ENCODE measurements at regions not wholly inside any gene's neighbourhood (a gene's known extent, or its start where the extent isn't known, plus 50 kb on each side); places are given as distances from the start of the nearest gene placed in this dataset.

DNA sequence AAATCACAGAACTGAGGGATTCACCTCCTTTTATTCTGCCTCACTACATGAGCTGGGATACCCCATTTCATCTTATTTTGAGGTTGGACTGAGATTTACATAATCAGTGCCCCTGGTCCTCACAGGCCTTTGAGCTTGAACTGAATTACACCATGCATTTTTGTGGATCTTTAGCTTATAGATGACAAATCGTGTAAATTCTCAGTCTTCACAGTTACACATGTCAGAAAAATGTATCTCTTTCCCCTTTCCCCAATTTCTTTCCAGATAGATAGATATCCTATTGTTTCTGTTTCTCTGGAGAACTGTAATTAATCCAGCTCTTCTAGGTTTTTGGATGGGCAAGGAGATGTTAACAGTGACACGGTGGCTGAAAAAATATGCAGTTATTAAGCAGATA is 1778.9 kb upstream of the SEL1L start:
- no peak for DNase-seq (ENCODE audit: extremely low read depth, low read depth, low spot score)

DNA sequence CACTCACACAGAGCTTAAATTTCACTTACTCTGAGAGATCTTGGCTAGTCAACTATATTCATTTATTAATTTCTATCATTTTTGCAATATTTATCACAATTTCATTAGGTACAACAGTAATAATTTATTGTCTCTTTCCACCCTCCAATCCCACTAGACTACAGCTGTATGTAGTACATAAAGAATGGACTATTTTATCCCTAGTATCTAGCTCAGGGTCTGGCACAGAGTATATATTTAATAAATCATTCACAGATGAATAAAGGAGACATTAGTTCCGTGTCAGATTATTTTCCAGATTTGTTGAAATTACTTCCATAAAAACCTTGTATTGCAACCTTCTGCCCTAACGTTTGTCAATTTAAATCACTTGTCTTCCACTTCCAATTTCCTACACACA is 1781.1 kb upstream of the SEL1L start:
- no peak for DNase-seq (ENCODE audit: extremely low read depth, low read depth, low spot score)

DNA sequence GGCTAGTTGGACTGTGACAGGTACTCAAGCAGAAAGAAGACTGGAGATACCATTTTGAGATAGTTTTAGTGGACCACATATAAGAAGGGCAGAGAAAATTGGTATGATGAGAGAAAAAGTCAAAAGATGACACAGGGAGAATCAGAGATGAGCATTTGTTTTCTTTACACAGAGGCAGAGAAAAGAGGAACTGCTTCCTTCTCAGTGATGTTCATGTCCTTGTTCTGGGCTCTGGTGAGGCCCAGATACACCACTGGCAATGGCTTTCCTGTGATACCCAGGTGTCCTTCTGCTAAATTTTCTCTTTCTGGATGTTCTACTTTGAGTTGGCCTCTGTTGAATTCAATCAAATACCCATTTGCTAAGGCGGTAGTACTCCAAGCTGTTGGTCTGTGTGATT is 1782.7 kb upstream of the SEL1L start:
- no peak for DNase-seq (ENCODE audit: extremely low read depth, low read depth, low spot score)

DNA sequence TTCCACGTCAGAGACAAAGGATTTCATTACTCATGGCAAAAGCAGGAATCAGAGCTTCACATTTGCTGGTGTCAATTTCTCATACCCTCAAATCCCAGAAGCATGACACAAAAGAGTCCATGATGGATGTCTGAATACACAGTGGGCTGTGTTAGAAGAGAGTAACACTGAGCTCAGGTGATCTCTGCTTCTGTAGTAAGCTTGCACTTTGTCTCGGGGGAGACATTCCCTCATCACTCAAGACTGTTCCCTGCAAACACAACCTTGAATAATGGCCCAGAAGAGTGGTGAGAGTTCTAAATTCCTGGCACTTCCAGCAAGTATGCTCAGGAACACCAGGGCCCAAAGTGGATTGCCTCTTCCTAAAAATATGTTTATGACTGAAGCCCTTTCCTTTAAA is 1787.2 kb upstream of the SEL1L start:
- no peak for DNase-seq (ENCODE audit: extremely low read depth, low read depth, low spot score)

DNA sequence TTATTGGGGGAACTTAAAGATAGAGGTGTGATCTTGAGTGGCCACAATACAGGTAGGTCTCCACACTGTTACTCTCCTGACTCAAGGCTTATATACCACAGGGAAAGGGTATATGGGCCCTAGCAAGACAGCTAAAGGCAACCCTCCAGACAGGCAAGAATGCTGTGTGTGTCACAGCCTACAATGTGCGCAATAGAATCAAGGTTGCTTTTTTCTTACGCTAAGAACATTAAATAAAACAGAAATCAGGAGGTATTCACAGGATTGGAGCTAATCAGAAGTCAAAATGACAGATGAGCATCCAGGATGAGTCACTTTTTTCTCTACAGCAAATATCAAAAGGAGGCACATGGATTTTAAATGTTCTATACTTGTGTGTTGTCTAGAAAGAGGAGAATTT is 1797.9 kb upstream of the SEL1L start:
- no peak for DNase-seq (ENCODE audit: extremely low read depth, low read depth, low spot score)

DNA sequence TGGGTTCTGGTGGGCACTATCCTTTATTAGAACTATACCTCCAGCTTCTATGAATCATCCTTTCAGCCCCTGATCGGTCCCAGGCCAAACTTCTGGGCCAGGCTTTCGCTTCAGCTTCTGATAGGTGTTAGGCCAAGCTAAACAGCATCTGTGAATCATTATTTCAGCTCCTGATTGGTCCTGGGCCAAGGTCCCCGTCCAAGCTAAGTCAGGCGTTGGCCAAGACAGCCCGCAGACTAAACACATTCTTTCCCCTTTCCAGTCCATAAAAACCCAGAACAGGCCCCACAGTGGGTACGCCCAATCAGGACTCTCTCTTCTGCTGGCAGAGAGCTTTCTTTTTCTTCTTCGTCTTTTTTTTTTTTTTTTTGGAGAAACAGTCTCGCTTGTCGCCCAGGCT is 1808.9 kb upstream of the SEL1L start:
- DNase-seq (ENCODE audit: extremely low read depth, low read depth, low spot score) = no peak

DNA sequence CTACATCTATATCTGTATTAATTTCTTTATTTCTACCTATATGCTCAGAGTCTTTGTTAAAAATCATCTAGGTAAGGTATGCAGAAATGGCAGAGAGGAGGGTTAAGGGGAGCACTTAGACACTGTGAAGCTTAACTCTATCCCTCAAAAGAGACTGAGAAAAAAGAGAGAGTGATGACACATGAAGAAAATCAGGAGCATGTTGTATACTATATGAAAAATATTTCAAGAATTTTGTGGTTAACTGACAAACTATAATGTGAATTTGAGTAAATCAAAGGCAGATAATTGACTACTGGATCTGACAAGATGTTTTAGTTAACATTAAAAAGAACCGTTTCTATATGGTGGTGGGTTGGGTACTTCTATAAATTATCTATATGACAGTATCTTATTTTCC is 1814.2 kb upstream of the SEL1L start:
- no peak for DNase-seq (ENCODE audit: extremely low read depth, low read depth, low spot score)

DNA sequence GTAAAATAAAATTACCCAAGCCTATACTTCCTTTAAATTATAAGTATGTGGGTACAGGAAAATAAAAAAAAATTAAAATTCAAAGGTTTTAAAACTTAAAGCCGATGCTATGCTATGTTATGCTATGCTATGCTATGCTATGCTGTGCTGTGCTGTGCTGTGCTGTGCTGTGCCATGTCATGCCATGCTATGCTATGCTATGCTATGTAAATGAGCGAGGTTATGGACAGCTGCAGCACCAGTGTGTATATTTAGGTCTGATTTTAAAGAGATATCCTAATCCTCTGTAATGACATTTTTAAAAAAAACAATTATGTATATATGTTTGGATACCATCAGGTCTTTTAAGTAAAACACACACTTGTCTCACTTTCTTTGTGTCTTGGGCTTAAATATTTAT is 1822.0 kb upstream of the SEL1L start:
- DNase-seq (ENCODE audit: extremely low read depth, low read depth, low spot score) = no peak

DNA sequence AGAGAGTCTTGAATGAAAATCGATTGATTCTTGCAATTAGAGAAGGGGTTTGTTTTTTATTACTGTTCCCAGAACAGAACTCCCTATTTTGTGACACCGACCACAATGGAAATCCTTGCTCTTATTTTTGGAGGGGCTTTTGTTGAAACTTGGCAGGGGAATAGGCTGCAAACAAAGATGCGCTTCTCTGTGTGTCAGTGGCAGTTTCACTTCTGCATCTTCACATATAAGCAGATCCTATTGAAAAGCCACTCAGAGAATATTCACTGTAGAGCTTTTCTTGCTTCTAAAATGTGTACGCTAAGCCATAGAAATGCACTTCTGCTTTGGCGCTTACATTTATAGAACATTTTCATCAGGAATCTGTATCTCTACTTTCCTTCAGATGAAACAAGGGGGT is 1822.4 kb upstream of the SEL1L start:
- no peak for DNase-seq (ENCODE audit: extremely low read depth, low read depth, low spot score)

DNA sequence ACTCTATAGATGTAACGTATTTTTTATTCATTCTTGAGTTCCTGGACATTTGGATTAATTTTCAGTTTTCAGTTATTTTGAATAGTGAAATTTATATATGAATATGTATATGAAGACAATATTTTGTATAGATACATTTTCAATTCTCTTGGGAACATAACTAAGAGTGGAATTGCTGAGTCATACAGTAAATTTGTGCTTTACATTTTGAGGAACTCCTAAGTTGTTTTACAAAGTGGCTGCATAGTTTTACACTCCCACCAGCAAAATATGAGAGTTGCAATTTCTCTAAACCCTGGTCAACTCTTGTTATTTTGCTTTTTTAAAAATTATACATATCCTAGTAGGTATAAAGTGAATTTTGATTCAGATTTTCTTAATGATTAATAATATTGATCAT is 1838.6 kb upstream of the SEL1L start:
- DNase-seq (ENCODE audit: extremely low read depth, low read depth, low spot score) = no peak

DNA sequence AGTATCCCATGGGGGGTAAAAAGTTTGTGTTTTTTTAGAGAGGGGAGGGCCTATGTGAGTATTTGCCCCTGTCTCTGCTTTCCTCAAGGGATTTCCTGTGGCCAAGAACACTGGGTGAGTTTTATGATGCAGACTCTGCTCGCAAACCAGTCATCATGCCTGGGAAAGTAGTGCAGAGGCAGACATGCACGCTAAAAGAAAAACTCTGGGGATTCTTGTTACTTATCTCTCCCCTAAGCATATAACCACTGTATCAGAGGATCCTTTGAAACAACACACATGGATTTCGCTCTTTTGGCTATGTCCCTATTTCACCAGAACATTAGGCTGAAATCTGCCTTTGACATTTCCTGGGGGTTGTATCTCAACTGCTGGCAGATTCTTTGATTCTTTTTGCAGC is 1845.8 kb upstream of the SEL1L start:
- DNase-seq (ENCODE audit: extremely low read depth, low read depth, low spot score) = no peak

DNA sequence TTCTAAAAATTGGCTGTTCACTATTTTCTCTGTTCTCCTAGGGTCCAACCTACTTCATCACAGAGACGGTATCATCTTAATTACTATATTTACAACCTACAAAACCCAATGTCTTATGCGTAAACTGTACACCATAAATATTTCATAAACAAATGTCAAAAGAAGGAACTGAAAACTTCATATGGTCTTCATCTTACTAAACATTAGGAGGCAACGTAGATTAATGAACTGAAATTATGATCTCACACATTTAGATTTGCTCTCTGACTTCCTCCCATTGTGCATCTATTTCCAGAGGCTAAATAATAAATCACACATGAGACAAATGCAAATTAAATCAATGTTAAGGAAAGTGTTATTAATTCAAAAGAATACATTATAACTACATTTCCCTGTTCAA is 1850.6 kb upstream of the SEL1L start:
- DNase-seq (ENCODE audit: extremely low read depth, low read depth, low spot score) = no peak

DNA sequence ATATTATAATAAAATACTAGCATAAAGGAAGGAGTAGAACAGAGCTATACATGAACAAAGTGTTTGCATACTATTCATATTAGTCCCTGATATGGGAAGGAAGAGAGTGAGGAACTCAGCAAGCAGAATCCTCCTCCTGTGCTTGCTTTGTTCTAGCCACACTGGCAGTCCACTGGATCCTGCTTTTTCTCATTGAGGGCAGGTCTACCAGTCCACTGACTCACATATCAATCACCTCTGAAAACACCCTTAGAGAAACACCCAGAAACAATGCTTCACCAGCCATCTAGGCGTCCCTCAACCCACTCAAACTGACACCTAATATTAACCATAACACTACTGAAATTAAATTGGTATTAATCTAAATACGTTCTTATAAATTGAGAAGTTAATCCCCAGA is 1861.7 kb upstream of the SEL1L start:
- DNase-seq (ENCODE audit: extremely low read depth, low read depth, low spot score) = no peak

DNA sequence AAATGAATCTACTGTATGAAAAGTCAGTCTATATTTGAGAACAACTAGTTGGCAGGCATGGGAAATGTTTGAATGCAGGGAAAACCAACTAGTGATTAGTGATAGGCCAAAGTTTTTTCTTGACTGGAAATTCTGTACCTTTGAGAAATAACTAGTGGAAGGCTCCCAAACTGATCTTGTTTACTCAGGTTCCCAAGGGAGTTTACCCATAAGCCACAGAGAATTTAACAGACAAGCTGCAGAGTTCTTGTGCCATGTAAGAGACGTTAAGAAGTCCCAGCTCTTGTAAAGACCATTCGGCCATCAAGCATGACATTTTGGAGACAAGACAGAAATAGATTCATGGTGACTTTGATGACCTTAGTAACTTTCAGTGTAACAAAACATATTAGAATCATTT is 1882.8 kb upstream of the SEL1L start:
- DNase-seq (ENCODE audit: extremely low read depth, low read depth, low spot score) = no peak

DNA sequence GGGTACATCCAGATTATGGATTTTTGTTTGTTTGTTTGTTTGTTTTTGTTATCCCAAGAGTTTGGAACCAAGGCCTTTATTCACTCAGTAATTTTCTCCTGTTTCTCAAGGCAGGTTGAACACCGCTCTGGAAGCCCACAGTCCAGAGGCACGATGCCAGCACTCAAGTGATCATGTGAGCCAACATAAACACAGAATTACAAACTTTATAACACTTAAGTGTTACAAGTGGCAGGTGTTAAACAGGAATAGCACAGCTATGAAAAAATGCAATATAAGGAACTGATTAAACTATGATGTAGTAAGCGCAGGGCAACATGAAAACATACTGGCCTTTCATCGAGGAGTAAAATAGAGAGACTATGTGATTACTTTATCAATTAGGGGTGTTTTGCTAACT is 1885.8 kb upstream of the SEL1L start:
- DNase-seq (ENCODE audit: extremely low read depth, low read depth, low spot score) = no peak

DNA sequence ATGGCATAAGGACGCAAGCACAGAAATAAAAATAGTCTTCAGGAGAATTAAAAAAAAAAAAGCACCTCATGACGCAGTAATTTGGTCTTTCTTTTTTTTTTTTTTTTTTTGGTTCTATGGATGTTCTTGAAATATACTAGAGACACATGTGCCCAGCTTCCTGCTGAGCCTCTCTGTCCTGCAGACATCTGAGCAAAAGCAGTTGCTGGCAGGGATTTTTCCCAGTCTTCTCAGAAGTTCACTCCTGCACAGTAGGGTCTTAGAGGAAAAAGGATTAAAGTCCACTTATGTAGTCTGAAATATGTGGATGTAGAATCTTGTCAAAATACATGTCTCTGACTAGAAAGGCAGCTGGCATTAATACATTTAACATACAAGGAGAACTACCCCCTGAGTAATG is 1888.1 kb upstream of the SEL1L start:
- no peak for DNase-seq (ENCODE audit: extremely low read depth, low read depth, low spot score)

DNA sequence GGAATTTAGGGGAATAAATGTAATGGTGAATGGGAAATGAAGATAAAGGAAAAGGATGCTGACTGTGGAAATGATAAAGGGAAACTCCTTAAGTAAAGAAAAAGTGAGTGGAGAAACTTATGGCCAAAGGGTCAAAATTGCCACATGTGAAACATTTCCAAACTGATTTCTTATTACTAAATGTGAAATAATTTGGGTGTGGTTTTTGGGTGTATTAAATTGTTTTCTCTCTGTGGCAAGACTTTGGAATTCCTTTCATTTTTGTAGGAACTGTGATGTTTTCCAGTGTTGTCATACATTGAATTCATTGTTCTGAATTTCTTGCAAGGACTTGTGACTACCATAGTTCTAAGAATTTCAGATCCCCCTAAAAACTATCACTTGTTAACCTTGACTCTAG is 1891.5 kb upstream of the SEL1L start:
- no peak for DNase-seq (ENCODE audit: extremely low read depth, low read depth, low spot score)

DNA sequence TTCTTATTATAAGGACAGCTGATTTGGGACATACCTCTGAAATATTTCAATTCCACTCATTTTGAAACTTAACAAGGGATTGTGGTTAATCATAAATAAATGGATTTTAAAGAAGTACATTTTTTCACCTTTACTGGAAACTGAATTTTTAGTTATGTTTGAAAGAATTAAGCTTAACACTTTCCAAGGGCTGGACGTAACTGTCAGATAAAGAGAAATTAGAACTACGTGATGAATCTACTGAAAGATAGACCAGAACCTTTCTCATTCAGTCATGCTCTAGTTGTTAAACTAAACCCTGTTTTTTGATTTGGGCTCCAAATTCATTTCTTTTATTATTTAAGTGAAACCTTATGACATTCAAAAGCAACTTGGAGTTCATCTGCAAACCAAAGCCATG is 1892.1 kb upstream of the SEL1L start:
- no peak for DNase-seq (ENCODE audit: extremely low read depth, low read depth, low spot score)

DNA sequence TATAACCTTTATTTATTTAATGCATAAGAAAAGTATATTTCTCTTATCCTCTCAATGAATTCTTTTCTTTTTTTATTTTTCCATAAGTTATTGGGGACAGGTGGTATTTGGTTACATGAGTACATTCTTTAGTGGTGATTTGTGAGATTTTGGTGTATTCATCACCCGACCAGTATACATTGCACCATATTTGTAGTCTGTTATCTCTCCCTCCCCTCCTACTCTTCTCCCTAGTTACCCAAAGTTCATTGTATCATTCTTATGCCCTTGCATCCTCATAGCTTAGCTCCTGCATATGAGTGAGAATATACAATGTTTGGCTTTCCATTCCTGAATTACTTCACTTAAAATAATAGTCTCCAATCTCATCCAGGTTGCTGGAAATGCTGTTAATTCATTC is 1900.0 kb upstream of the SEL1L start:
- DNase-seq (ENCODE audit: extremely low read depth, low read depth, low spot score) = no peak

DNA sequence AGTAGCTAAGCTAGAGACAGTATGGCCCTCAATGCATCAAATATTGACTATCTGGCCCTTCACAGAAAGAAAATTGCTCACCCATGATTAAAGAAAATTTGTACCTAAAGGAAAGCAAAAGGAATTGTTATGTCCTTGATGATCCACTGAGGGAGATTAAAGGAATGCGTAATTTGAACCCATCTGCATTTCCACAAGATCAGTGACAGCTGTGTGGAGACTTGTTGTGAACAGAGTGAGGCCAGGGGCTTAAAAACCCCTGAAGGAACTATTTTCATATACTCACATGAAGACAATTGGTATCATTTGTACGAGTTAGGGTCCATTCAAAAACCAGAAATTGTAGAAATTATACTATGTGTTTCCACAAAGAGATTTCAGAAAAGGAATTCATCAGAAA is 1908.1 kb upstream of the SEL1L start:
- no peak for DNase-seq (ENCODE audit: extremely low read depth, low read depth, low spot score)

DNA sequence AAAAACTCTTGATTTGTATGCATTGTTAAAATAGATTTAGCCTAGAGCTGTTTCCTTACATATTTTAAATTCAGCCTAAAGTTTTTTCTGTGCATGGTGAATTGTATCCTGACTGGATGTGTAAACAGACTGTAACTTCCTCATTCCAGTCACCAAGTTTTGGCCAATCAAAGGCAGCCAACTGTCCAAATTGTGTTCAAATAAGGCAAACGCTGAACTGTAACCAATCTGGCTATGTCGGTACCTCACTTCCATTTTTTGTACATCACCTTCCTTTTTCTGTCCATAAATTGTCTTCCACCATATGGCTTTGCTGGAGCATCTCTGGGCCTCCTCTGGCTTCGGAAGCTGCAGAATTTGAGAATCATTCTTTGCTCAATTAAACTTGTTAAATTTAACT is 1921.9 kb upstream of the SEL1L start:
- no peak for DNase-seq (ENCODE audit: extremely low read depth, low read depth, low spot score)

DNA sequence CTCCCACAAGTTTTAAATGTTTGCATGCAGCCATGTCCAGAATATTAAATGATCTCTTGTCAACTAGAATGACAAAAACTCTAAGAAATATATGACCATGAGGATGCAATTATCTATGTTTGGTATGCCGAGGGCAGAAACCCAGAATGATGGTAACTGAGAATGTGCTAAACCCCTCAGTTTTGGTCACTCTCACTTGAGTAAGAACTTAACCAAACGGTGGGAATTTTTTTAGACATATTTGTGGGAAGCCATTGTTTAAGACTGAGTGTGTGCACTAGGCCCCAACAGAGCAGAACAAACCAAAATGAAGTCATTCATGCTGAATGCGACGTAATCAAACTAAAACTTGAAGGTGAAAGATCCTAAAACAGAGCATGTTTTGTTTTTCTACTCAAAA is 1927.9 kb upstream of the SEL1L start:
- no peak for DNase-seq (ENCODE audit: extremely low read depth, low read depth, low spot score)

DNA sequence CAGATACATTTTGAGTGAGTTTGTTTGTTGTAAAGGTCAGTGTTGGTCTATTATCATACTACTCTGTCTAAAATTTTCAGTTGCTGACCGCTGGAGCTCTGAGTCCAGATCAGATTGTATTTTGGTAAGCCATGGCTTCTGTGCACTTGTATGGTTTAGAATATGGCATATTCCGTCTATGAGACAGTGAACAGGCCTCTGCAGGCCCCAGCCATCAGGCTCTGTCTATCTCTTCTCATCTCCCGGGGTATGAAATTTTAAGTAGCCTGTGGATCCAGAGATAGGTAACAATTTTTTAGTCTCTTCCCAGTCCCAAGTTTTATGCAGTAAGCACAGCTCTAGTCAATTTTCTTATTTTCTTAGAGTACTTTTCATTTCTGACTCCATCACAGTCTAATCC is 1929.1 kb upstream of the SEL1L start:
- no peak for DNase-seq (ENCODE audit: extremely low read depth, low read depth, low spot score)

DNA sequence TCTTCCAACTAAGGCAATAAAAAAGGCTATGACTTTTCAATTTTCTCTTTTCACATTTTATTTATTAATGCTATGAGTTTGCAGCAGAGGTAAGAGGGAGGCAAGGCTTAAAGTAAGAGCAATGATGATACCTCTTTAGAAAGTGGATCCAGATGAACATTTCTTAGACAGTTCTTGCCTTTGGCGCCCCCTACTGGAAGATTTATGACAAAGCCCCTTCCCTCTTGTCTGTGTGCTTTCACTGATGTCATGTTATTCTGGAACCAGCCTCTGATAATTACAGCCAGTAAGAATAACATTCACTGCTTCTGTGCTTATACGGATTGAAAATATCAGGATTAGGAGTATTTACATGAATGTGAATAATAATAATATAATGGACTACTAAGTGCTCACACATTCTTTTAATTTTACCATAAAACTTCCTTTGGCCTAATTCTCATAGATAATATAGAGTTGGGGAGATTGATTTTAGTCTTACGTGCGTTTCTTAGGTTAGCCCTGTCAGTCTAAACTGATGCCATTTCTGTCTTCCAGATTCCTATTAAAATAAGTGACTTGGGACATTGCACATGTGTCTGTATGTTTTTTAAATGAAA is 1929.9 kb upstream of the SEL1L start:
- DNase-seq (ENCODE audit: extremely low read depth, low read depth, low spot score) = peak; percentile 7

All from glomerular endothelial cell (primary cell).